Esophagus squamous epithelium (tissue), 4 donors: ENCODE measurements at regions not wholly inside any gene's neighbourhood (a gene's known extent, or its start where the extent isn't known, plus 50 kb on each side); places are given as distances from the start of the nearest gene placed in this dataset.

Experiments used
- CTCF ChIP-seq, 6 experiments: fragments of 450-650 bp in 4 of 6; fragments of 200-600 bp in 2 of 6; sonication (generic) in 2 of 6; IDR thresholded peaks; one replicate each; pipeline ENCODE4 v1.5.1; 2016 to 2019; ENCODE audit warnings: antibody characterized with exemption in 6 of 6, mild to moderate bottlenecking in 4 of 6, moderate library complexity in 4 of 6
- POLR2A ChIP-seq, 4 donors: fragments of 450-650 bp; IDR thresholded peaks; one replicate each; pipeline ENCODE4 v1.6.1; 2017; ENCODE audit warnings: antibody characterized with exemption in 4 of 4, mild to moderate bottlenecking in 4 of 4, moderate library complexity in 3 of 4

DNA sequence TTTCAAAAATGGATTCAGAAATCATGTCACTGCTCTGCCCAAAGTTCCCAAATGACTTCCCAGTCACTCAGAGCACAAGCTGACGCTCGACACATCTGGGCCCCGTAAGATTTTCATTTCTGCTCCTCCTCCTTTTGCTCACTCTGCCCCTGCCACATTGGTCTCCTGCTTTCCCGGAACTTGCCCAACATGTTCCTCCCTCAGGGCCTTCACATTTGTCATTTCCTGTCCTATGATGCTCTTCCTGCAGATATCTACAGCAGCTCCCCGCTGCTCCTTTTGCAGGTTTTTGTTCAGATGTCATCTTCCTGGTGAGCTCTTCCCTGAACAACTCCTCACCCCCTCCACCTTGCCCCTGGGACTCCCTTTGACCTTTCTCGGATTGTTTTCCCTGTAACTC, 58.5 kb upstream of the IVNS1ABP start:
- TF ChIP-seq CTCF (IDR thresholded peaks at IDR 0.05), result no peak
- peak in 1 of 4 donors; percentile 29 for TF ChIP-seq POLR2A (IDR thresholded peaks at IDR 0.05)
